CD14-positive monocyte (primary cell): ENCODE measurements at regions not wholly inside any gene's neighbourhood (a gene's known extent, or its start where the extent isn't known, plus 50 kb on each side); places are given as distances from the start of the nearest gene placed in this dataset.

Experiments used
- DNase-seq, 3 donors: peaks; one replicate each; pipeline ENCODE4 v3.0.0-alpha.2; 2011 to 2022
- H2AFZ ChIP-seq: 2 replicates; pipeline ENCODE4 v1.6.0; 2012; ENCODE audit warnings: mild to moderate bottlenecking, low read depth, low read length, inconsistent platforms; ENCODE audit not compliant: insufficient read depth, poor library complexity, severe bottlenecking
- H3K27ac ChIP-seq, 2 donors: 1 replicate in 1 of 2; 2 replicates in 1 of 2; pipeline ENCODE4 v1.5.1; 2012 to 2013; ENCODE audit warnings: low read length in 2 of 2, control low read depth in 1 of 2, inconsistent platforms in 1 of 2, low read depth in 1 of 2, mild to moderate bottlenecking in 1 of 2
- H3K27me3 ChIP-seq, 2 donors: one replicate each; pipeline versions ENCODE4 v1.6.0 to v1.6.1; 2011 to 2013; ENCODE audit warnings: low read length in 2 of 2; ENCODE audit not compliant: control insufficient read depth in 2 of 2, insufficient read depth in 2 of 2
- H3K36me3 ChIP-seq, 2 donors: replicated peaks in 1 of 2; 1 replicate in 1 of 2; 2 replicates in 1 of 2; pipeline versions ENCODE4 v1.5.1 to v1.6.1; 2012 to 2013; ENCODE audit warnings: low read length in 2 of 2, control low read depth in 1 of 2, inconsistent platforms in 1 of 2, mild to moderate bottlenecking in 1 of 2; ENCODE audit not compliant: insufficient read depth in 2 of 2, control insufficient read depth in 1 of 2
- H3K4me1 ChIP-seq, 2 donors: 1 replicate in 1 of 2; 2 replicates in 1 of 2; pipeline versions ENCODE4 v1.5.1 to v1.6.1; 2012 to 2013; ENCODE audit warnings: low read length in 2 of 2, control low read depth in 1 of 2, inconsistent platforms in 1 of 2, mild to moderate bottlenecking in 1 of 2, moderate library complexity in 1 of 2; ENCODE audit not compliant: insufficient read depth in 2 of 2, control insufficient read depth in 1 of 2
- H3K4me2 ChIP-seq: replicated peaks from 2 replicates; pipeline ENCODE3; 2012; ENCODE audit warnings: low read length, moderate library complexity, mild to moderate bottlenecking; ENCODE audit not compliant: poor library complexity, severe bottlenecking; ENCODE audit errors: extremely low read depth
- H3K4me3 ChIP-seq, 3 experiments: fragments of 200-600 bp in 1 of 3; sonication (generic) in 1 of 3; replicated peaks in 1 of 3; 1 replicate in 2 of 3; 2 replicates in 1 of 3; pipeline ENCODE4 v1.5.1; 2011 to 2013; ENCODE audit warnings: low read length in 3 of 3, mild to moderate bottlenecking in 3 of 3, control low read depth in 2 of 3, low read depth in 2 of 3, inconsistent platforms in 1 of 3, moderate library complexity in 1 of 3
- H3K79me2 ChIP-seq: 2 replicates; pipeline ENCODE4 v1.6.0; 2012; ENCODE audit warnings: mild to moderate bottlenecking, control low read depth, inconsistent platforms, low read length, moderate library complexity; ENCODE audit not compliant: insufficient read depth
- H3K9ac ChIP-seq: 2 replicates; pipeline ENCODE4 v1.6.0; 2017; ENCODE audit warnings: low read length, mild to moderate bottlenecking; ENCODE audit not compliant: insufficient read depth, poor library complexity, severe bottlenecking
- H3K9me3 ChIP-seq, 2 donors: replicated peaks in 1 of 2; 1 replicate in 1 of 2; 2 replicates in 1 of 2; pipeline versions ENCODE4 v1.5.1 to v1.6.1; 2012 to 2013; ENCODE audit warnings: low read length in 2 of 2, control low read depth in 1 of 2; ENCODE audit not compliant: control insufficient read depth in 1 of 2, insufficient read depth in 1 of 2
- H4K20me1 ChIP-seq: 2 replicates; pipeline ENCODE4 v1.6.0; 2012; ENCODE audit warnings: mild to moderate bottlenecking, low read length, control low read depth, moderate library complexity; ENCODE audit not compliant: insufficient read depth
- H3K27ac Mint-ChIP-seq, 7 donors: one replicate each; pipeline ENCODE4 v1.8.0; 2020; ENCODE audit warnings: mild to moderate bottlenecking in 7 of 7, mixed read lengths in 7 of 7, moderate library complexity in 6 of 7, inconsistent platforms in 2 of 7
- H3K27me3 Mint-ChIP-seq, 3 donors: one replicate each; pipeline ENCODE4 v1.8.0; 2021 to 2022; ENCODE audit warnings: low read depth in 3 of 3, mild to moderate bottlenecking in 3 of 3, mixed read lengths in 3 of 3, moderate library complexity in 3 of 3, inconsistent platforms in 1 of 3
- H3K36me3 Mint-ChIP-seq, 2 donors: one replicate each; pipeline ENCODE4 v1.8.0; 2020; ENCODE audit warnings: mixed read lengths in 2 of 2, inconsistent platforms in 1 of 2, mild to moderate bottlenecking in 1 of 2
- H3K4me1 Mint-ChIP-seq: one replicate; pipeline ENCODE4 v1.8.0; 2020; ENCODE audit warnings: mild to moderate bottlenecking, mixed read lengths
- H3K4me3 Mint-ChIP-seq, 2 donors: one replicate each; pipeline ENCODE4 v1.8.0; 2020; ENCODE audit warnings: mild to moderate bottlenecking in 2 of 2, mixed read lengths in 2 of 2, moderate library complexity in 1 of 2
- H3K9me3 Mint-ChIP-seq, 7 donors: one replicate each; pipeline ENCODE4 v1.8.0; 2020 to 2022; ENCODE audit warnings: mixed read lengths in 7 of 7, mild to moderate bottlenecking in 6 of 7, moderate library complexity in 6 of 7, inconsistent platforms in 2 of 7
- CTCF ChIP-seq: fragments of 200-600 bp; IDR thresholded peaks from one replicate; pipeline ENCODE4 v1.8.0; 2022; ENCODE audit warnings: antibody characterized with exemption, mild to moderate bottlenecking
- WGBS: methylation state at CpG from one replicate; pipeline ENCODE4 v1.1.5; 2013; ENCODE audit warnings: missing lambda C conversion rate; ENCODE audit not compliant: insufficient coverage; 5-methylcytosine and 5-hydroxymethylcytosine counted together
- intact Hi-C, 2 donors: fragments of 100-400 bp; cut with micrococcal nuclease; formaldehyde crosslinking; loops; one replicate each; pipeline versions ENCODE4 v1.15.0 to v1.15.1; 2023

- Mint-ChIP-seq H3K9me3 (peaks cover 0 to 7% (median 0%) of the 10 kb centered on the region in 7 donors), H3K4me3 (no peak overlapping the region)
- no peaks in the 10 kb centered on the region for H3K36me3 ChIP-seq
Measured at GRCh38 chr16:14378689-14379467, 251.2 kb downstream of the PARN start.

GRCh38 chr16:14378131-14378551 lies 251.9 kb downstream of the PARN start:
- no peak overlapping the region for H3K4me3 Mint-ChIP-seq
- Histone ChIP-seq H3K4me3 (no peak overlapping the region), H3K4me1 (no peaks in the 10 kb centered on the region), H3K9me3 (no peaks in the 10 kb centered on the region), H3K27ac (no peak overlapping the region), H3K4me2 (no peak overlapping the region), H3K27me3 (no peaks in the 10 kb centered on the region), H3K36me3 (no peaks in the 10 kb centered on the region), H3K79me2 (no peaks in the 10 kb centered on the region), H3K9ac (no peak overlapping the region), H2AFZ (no peak overlapping the region), H4K20me1 (no peaks in the 10 kb centered on the region)
- no peaks in the 10 kb centered on the region for H3K36me3 Mint-ChIP-seq
- H3K9me3 Mint-ChIP-seq, result peaks cover 0 to 4% (median 0%) of the 10 kb centered on the region in 7 donors
- 71% methylated on average over 2 of the region's 4 CpGs for WGBS
- intact Hi-C loops, result no loop called here
- no peak overlapping the region for H3K27ac Mint-ChIP-seq
- DNase-seq, result no peak
- H3K4me1 Mint-ChIP-seq, result peaks cover 3% of the 10 kb centered on the region
- H3K27me3 Mint-ChIP-seq, result peaks cover 8 to 13% (median 11%) of the 10 kb centered on the region in 3 donors
- no peak for TF ChIP-seq CTCF

More at GRCh38 chr16:14378689-14379467, 251.2 kb downstream of the PARN start:
- no peak overlapping the region for H3K27ac Mint-ChIP-seq
- intact Hi-C loops, result no loop called here
- no peak overlapping the region for H3K4me2 ChIP-seq
- H3K27me3 Mint-ChIP-seq, result peaks cover 10 to 12% (median 12%) of the 10 kb centered on the region in 3 donors
- H3K27ac ChIP-seq, result no peak overlapping the region
- no peak for TF ChIP-seq CTCF
- H3K36me3 Mint-ChIP-seq, result no peaks in the 10 kb centered on the region
- peaks cover 3% of the 10 kb centered on the region for H3K4me1 Mint-ChIP-seq
- H3K9ac ChIP-seq, result no peak overlapping the region
- H3K27me3 ChIP-seq, result no peaks in the 10 kb centered on the region
- no peaks in the 10 kb centered on the region for H4K20me1 ChIP-seq
- DNase-seq, result no peak
- no peak overlapping the region for H2AFZ ChIP-seq
- no peaks in the 10 kb centered on the region for H3K9me3 ChIP-seq
- no peaks in the 10 kb centered on the region for H3K79me2 ChIP-seq
- no peaks in the 10 kb centered on the region for H3K4me1 ChIP-seq
- WGBS, result 95% methylated on average over 12 of the region's 17 CpGs
- H3K4me3 ChIP-seq, result no peak overlapping the region
